GM19351 (cell line): ENCODE measurements at regions not wholly inside any gene's neighbourhood (a gene's known extent, or its start where the extent isn't known, plus 50 kb on each side); places are given as distances from the start of the nearest gene placed in this dataset.

Source experiments
- ATAC-seq: cut with Tn5 transposase; IDR thresholded peaks from one replicate; pipeline ENCODE4 v1.9.1; 2021; ENCODE audit warnings: mild to moderate bottlenecking, moderate library complexity; ENCODE audit not compliant: unreplicated experiment

- no peak for ATAC-seq
These were observed 327.2 kb upstream of the TRIB2 start for GRCh38 chr2:12389344-12390045.

GRCh38 chr2:12391116-12391515, 325.6 kb upstream of the TRIB2 start:
- ATAC-seq = no peak

DNA sequence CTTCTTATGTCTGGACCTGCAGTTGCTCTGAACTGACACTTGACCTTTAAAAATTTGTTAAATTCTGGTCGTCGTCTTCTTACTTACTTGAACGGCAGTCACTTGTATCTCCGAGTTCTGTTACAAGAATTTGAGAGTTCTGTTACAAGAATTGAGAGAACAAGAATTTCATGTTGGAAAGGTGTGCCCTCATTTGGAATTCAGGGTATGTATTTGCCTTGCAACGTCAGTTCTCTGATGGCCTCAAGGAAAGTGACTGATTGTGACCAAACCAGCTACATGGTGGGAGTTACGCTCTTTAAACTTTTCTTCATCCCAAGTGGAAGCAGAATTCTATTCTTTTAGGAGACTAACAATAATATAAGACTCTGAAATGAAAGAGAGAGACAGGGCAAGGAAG, 320.0 kb upstream of the TRIB2 start:
- ATAC-seq = no peak

DNA sequence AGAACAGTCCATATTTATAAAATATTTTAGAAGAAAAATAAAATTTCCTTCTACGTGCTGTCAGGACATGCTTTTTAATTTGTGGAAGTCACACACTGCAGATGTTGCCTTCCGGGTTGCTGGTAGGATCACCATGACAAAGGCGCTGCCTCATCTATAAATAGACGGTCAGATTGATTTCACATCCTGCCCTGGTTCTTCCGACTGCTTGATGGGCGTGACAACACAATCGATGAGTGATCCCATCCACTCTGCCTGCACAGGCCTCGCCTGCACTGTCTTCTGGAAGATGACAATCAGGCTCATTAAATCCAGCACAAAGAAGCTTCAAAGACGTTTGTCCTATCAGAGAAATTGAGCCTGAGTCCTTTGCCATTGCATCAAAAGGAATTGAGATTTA, 318.9 kb upstream of the TRIB2 start:
- peak; percentile 57 for ATAC-seq

- no peak for ATAC-seq
These were observed 317.5 kb upstream of the TRIB2 start for GRCh38 chr2:12399240-12399639.

DNA sequence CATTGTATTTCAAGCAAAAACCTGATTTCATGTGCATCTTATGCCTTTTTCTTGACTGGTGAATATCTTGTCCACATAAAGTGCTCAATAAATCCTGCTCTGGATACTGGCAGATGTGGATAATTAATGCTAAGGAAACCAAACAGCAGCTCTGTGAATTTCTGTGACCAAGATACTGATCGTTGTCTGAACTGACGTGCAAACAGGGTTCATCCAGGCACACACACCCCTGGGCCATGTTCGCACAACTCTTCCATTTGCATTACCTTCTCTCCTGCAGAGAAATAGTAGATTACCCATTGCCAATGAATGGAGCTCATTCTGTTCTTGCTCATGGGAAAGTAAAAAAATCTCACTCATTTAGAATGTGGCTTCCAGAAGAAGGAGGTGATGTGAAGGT, 316.2 kb upstream of the TRIB2 start:
- no peak for ATAC-seq

GRCh38 chr2:12402440-12403139, 314.1 kb upstream of the TRIB2 start:
- no peak for ATAC-seq

GRCh38 chr2:12404497-12404896, 312.2 kb upstream of the TRIB2 start:
- no peak for ATAC-seq

- no peak for ATAC-seq
These were observed 309.6 kb upstream of the TRIB2 start for GRCh38 chr2:12407160-12407559.

GRCh38 chr2:12412898-12413305, 303.8 kb upstream of the TRIB2 start:
- ATAC-seq = peak; percentile 92

DNA sequence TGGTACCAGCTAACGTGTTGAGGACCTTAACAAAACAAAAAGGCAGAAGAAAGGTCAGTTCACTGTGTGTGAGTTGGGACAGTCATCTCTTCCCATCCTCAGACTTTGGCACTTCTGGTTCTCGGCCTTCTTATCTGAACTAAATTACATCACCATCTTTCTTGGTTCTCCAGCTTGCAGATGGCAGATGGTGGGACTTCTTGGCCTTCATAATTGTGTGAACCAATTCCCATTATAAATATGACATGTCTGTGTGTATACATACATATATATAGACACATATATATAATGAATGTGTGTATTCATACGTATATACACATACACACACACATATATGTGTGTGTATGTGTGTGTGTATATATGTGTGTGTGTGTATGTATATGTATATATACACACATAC, 301.2 kb upstream of the TRIB2 start:
- no peak for ATAC-seq

GRCh38 chr2:12416600-12416999, 300.1 kb upstream of the TRIB2 start:
- peak; percentile 46 for ATAC-seq

GRCh38 chr2:12417786-12418185, 298.9 kb upstream of the TRIB2 start:
- no peak for ATAC-seq

DNA sequence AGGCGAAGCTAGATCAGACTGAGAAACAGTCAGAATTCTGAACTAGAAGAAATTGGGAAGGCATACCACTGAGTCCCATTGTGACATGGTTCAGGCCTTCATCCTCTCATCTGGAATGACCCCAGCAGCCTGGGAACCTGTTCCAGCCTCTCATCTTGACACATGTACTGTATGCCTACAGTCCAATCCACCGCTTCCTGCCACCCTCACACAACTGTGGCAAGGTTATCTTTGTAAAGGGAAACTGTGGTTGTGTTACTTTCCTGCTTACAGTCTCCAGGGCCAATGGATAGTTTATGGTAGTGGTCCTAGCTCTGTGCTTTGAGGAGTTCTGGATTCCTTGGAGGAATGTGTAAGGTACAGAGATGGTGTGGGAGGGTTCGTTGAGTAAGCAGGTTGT, 296.9 kb upstream of the TRIB2 start:
- no peak for ATAC-seq

DNA sequence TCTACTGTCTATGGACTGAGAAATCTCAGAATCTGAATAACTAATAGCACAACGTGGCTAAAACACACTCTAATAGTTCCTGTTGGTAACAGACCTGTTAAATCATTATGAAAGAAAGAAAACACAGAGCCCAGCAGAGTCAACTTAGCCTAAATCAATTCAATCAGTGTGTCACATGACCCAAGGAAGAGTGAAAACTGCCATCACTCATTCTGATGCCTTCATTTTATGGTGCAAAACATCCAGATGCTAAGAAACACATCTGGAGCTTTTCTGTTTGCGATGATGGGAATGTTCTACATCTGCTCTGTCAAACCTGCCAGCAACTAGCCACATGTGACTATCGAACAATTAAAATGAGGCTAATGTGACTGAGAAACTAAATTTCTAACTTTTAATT, 295.7 kb upstream of the TRIB2 start:
- ATAC-seq = no peak

DNA sequence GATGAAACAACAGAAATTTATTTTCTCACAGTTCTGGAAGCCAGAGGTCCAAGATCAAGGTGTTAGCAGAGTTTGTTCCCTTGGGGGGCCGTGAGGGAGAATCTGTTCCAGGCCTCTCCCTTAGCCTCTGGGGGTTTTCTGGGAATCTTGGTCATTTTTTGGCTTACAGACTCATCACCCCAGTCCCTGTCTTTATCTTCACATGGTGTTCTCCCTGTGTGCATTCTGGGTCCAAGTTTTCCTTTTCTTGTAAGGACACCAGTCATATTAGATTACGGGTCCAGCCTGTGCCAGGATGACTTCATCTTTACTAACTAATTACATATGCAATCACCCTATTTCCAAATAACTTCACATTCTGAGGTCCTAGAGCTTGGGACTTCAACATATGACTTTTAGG, 292.5 kb upstream of the TRIB2 start:
- no peak for ATAC-seq

- ATAC-seq = no peak
These were observed 291.9 kb upstream of the TRIB2 start for GRCh38 chr2:12424809-12425208.

DNA sequence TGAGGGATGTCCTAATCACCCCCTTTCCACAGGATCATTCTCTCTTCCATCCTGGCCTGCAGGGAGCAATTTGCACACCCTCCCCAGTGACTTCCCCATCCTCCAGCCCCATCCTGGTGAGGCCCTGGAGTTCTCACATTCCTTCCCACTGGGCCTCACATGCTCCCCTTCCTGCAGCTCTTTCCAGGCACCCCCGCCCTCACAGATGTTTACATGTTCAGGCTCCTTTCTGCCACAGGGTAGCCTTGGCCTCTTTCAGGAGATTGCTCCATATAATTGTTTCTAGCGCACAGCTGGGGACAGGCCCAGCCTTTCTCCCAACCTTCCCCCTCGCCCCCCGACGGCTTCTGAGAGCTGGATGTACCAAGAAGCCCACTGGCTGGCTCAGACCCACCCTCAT, 288.4 kb upstream of the TRIB2 start:
- no peak for ATAC-seq

DNA sequence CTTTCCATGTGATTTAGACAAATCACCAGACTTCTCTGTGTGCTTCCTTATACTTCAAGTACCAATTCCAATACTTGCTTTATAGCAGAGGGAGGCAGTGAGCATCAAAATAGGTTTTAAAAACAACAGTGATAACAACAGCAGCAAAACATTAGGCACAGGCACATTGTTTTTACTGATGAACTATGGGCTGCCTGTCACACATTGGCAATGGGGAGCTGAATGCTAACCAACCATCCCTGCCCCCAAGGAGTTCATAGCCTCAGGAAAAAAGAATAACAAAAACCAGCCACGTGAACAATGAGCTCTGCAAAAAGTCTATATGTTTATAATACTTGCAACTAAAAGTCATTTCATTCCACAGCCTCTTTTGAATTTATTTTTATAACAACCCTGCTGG, 287.9 kb upstream of the TRIB2 start:
- no peak for ATAC-seq

GRCh38 chr2:12429779-12430406, 286.8 kb upstream of the TRIB2 start:
- no peak for ATAC-seq

- peak; percentile 99 for ATAC-seq
These were observed 286.2 kb upstream of the TRIB2 start for GRCh38 chr2:12430407-12431133.
